GM23248 (cell line): ENCODE measurements at regions not wholly inside any gene's neighbourhood (a gene's known extent, or its start where the extent isn't known, plus 50 kb on each side); places are given as distances from the start of the nearest gene placed in this dataset.

Source experiments
- DNase-seq: peaks from one replicate; pipeline ENCODE4 v3.0.0-alpha.2; 2015
- H2AFZ ChIP-seq: fragments of 200-600 bp; sonication (generic); 2 replicates; pipeline ENCODE4 v1.6.1; 2016; ENCODE audit warnings: antibody characterized with exemption
- H3F3A ChIP-seq: fragments of 200-600 bp; sonication (generic); 2 replicates; pipeline ENCODE4 v1.6.1; 2016; ENCODE audit warnings: mild to moderate bottlenecking, antibody characterized with exemption, mixed run types; ENCODE audit not compliant: insufficient read depth
- H3K27ac ChIP-seq: fragments of 200-600 bp; sonication (generic); 2 replicates; pipeline ENCODE4 v1.5.1; 2016; ENCODE audit warnings: mild to moderate bottlenecking
- H3K27me3 ChIP-seq: fragments of 200-600 bp; sonication (generic); replicated peaks from 2 replicates; pipeline ENCODE4 v1.6.1; 2016; ENCODE audit warnings: mild to moderate bottlenecking; ENCODE audit not compliant: insufficient read depth
- H3K36me3 ChIP-seq: fragments of 200-600 bp; sonication (generic); 2 replicates; pipeline ENCODE4 v1.6.1; 2016; ENCODE audit warnings: low read depth, mild to moderate bottlenecking
- H3K4me1 ChIP-seq: fragments of 200-600 bp; sonication (generic); 2 replicates; pipeline ENCODE4 v1.6.1; 2016; ENCODE audit warnings: mild to moderate bottlenecking; ENCODE audit not compliant: insufficient read depth
- H3K4me2 ChIP-seq: fragments of 200-600 bp; sonication (generic); one replicate; pipeline ENCODE4 v1.6.1; 2016; ENCODE audit warnings: mild to moderate bottlenecking; ENCODE audit not compliant: unreplicated experiment
- H3K4me3 ChIP-seq: fragments of 200-600 bp; sonication (generic); 2 replicates; pipeline ENCODE4 v1.5.1; 2016; ENCODE audit warnings: mild to moderate bottlenecking
- H3K79me2 ChIP-seq: fragments of 200-600 bp; sonication (generic); 2 replicates; pipeline ENCODE4 v1.6.1; 2016; ENCODE audit warnings: mild to moderate bottlenecking; ENCODE audit not compliant: insufficient read depth
- H3K9ac ChIP-seq: fragments of 200-600 bp; sonication (generic); 2 replicates; pipeline ENCODE4 v1.6.1; 2016; ENCODE audit warnings: mild to moderate bottlenecking
- H3K9me2 ChIP-seq: fragments of 200-600 bp; sonication (generic); 2 replicates; pipeline ENCODE4 v1.6.1; 2016; ENCODE audit warnings: mixed run types, mild to moderate bottlenecking, moderate library complexity; ENCODE audit not compliant: insufficient read depth
- H3K9me3 ChIP-seq: fragments of 200-600 bp; sonication (generic); one replicate; pipeline ENCODE4 v1.6.1; 2017; ENCODE audit warnings: low read depth
- H4K20me1 ChIP-seq: fragments of 200-600 bp; sonication (generic); 2 replicates; pipeline ENCODE4 v1.6.0; 2016; ENCODE audit not compliant: insufficient read depth
- EZH2 ChIP-seq: fragments of 200-600 bp; sonication (generic); IDR thresholded peaks from 2 replicates; pipeline ENCODE4 v1.6.1; 2018; ENCODE audit warnings: antibody characterized with exemption, mild to moderate bottlenecking; ENCODE audit not compliant: insufficient read depth, poor library complexity, severe bottlenecking
- EZH2phosphoT487 ChIP-seq: fragments of 200-600 bp; sonication (generic); IDR thresholded peaks from 2 replicates; pipeline ENCODE4 v1.6.1; 2018; ENCODE audit warnings: antibody characterized with exemption, moderate library complexity, mild to moderate bottlenecking, low read depth; ENCODE audit not compliant: insufficient read depth
- WGBS, 2 experiments: methylation state at CpG; one replicate each; pipeline ENCODE4 v1.1.6; 2015 to 2017; ENCODE audit warnings: low lambda C conversion rate in 2 of 2, low coverage in 1 of 2; ENCODE audit errors: missing lambda C conversion rate in 2 of 2; 5-methylcytosine and 5-hydroxymethylcytosine counted together
- in situ Hi-C: fragments of 300-500 bp; cut with MboI; formaldehyde crosslinking; loops from 2 replicates; pipeline ENCODE4 v1.15.0; 2020

DNA sequence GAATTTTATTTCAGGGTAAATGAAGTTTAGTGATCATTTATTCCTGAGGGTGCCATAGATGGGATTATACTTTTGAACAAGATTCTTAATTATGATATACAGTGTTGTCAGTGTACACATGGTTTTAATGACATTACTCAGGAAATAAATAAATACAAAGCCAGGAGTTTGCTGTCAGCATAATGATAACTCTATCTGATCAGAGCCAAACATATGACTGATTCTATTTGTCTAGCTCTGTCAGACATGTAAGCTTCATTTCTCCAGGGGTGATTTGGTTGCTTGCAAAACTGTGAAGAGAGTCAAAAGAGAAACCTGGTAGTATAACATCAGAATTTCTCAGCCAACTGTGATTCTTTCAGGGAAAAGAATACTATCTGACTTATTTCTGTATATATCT is 1425.8 kb upstream of the C9orf72 start:
- H3K36me3 ChIP-seq, result no peaks in the 10 kb centered on the region
- H3K4me2 ChIP-seq, result no peak overlapping the region
- H3K9me2 ChIP-seq, result no peaks in the 10 kb centered on the region
- H3K4me3 ChIP-seq, result no peak overlapping the region
- no peaks in the 10 kb centered on the region for H3K27me3 ChIP-seq
- H3F3A ChIP-seq, result no peaks in the 10 kb centered on the region
- H4K20me1 ChIP-seq, result no peaks in the 10 kb centered on the region
- TF ChIP-seq EZH2, result no peak
- TF ChIP-seq EZH2phosphoT487, result no peak
- no peaks in the 10 kb centered on the region for H3K4me1 ChIP-seq
- no peak for DNase-seq
- no peak overlapping the region for H3K9ac ChIP-seq
- no peak overlapping the region for H2AFZ ChIP-seq
- H3K79me2 ChIP-seq, result no peaks in the 10 kb centered on the region
- in situ Hi-C loops, result no loop called here
- no peaks in the 10 kb centered on the region for H3K9me3 ChIP-seq
- no peak overlapping the region for H3K27ac ChIP-seq

DNA sequence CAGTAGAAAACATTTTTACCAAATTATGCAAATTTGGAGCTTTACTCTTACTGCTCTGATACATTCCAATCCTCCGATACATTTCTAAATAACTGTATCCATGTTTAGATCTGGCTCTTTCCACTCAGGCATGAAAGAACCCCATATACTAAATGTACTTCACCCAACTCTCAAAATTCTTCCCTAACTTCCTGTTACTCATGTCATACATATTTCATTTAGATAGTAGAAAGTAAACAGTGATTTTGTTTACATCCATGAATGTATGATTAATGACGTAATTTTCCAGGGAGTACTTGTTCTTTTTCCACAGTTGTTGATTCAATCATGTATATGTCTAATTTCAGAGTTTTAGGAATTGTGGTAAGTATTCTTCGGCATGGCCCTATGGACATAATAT is 1426.5 kb upstream of the C9orf72 start:
- no peaks in the 10 kb centered on the region for H3K9me2 ChIP-seq
- WGBS, 2 experiments, result 6 to 8% methylated on average over 3 of the region's 3 CpGs
- H3F3A ChIP-seq, result no peaks in the 10 kb centered on the region
- H3K9me3 ChIP-seq, result no peaks in the 10 kb centered on the region
- no peak overlapping the region for H3K4me3 ChIP-seq
- H2AFZ ChIP-seq, result no peak overlapping the region
- H3K27me3 ChIP-seq, result no peaks in the 10 kb centered on the region
- no peak overlapping the region for H3K4me2 ChIP-seq
- no peak for DNase-seq
- H3K9ac ChIP-seq, result no peak overlapping the region
- no peaks in the 10 kb centered on the region for H3K36me3 ChIP-seq
- no peaks in the 10 kb centered on the region for H4K20me1 ChIP-seq
- no peaks in the 10 kb centered on the region for H3K79me2 ChIP-seq
- in situ Hi-C loops, result no loop called here
- TF ChIP-seq EZH2, result no peak
- H3K4me1 ChIP-seq, result no peaks in the 10 kb centered on the region
- H3K27ac ChIP-seq, result no peak overlapping the region

DNA sequence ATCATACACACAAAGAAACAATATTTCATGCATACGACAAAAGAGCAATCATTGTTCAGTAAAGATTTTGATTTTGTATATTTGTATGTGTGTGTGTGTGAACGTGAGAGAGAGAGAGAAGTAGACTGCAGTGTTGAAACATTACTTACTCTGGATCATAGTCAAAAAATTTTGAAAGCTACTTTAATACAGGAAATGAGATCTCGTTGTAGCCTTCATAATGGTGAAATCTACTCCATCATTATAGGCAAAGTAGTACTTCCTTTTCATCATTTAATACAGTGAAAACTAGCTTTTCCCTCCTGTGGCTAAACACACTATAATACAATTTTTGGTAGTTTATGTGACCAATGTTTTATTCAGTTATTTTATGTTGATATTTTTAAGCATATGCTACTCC is 1427.7 kb upstream of the C9orf72 start:
- Histone ChIP-seq H3K36me3 (no peaks in the 10 kb centered on the region), H3F3A (no peaks in the 10 kb centered on the region), H3K27ac (no peak overlapping the region), H4K20me1 (no peaks in the 10 kb centered on the region), H3K4me1 (no peaks in the 10 kb centered on the region), H3K4me3 (no peak overlapping the region), H3K79me2 (no peaks in the 10 kb centered on the region), H3K9ac (no peak overlapping the region), H3K9me2 (no peaks in the 10 kb centered on the region), H2AFZ (no peak overlapping the region), H3K27me3 (no peaks in the 10 kb centered on the region), H3K9me3 (no peaks in the 10 kb centered on the region), H3K4me2 (no peak overlapping the region)
- DNase-seq, result no peak
- TF ChIP-seq EZH2phosphoT487, result no peak
- TF ChIP-seq EZH2, result no peak
- in situ Hi-C loops, result no loop called here
- WGBS, 2 experiments, result 14 to 19% methylated on average over 3 of the region's 3 CpGs

DNA sequence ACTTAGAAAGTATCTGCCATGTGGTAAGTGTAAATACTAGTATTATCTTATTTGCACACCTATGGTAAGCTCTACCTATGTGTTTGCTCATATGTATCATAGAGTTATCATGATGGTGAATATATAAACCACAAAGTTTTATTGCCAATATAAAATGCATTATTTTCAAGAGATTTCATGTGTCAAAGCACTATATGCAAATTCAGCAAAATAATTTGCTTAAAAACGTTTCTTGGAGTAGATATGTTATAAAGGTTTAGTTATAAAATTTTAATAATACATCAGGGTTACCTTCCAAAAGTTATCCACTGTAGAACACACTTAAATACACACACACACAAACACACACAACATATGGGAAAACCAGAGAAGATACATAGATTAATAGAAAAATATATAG is 1431.7 kb upstream of the C9orf72 start:
- Histone ChIP-seq H3K36me3 (no peaks in the 10 kb centered on the region), H3F3A (no peaks in the 10 kb centered on the region), H3K4me2 (no peak overlapping the region), H3K27ac (no peak overlapping the region), H3K9me3 (no peaks in the 10 kb centered on the region), H3K4me3 (no peak overlapping the region), H3K4me1 (no peaks in the 10 kb centered on the region), H3K9ac (no peak overlapping the region), H3K9me2 (no peaks in the 10 kb centered on the region), H3K79me2 (no peaks in the 10 kb centered on the region), H2AFZ (no peak overlapping the region), H4K20me1 (no peaks in the 10 kb centered on the region), H3K27me3 (no peaks in the 10 kb centered on the region)
- DNase-seq, result no peak
- TF ChIP-seq EZH2phosphoT487 (no peak), EZH2 (no peak)
- 0 to 2% methylated on average over 1 of the region's 1 CpG for WGBS, 2 experiments
- in situ Hi-C loops, result no loop called here

DNA sequence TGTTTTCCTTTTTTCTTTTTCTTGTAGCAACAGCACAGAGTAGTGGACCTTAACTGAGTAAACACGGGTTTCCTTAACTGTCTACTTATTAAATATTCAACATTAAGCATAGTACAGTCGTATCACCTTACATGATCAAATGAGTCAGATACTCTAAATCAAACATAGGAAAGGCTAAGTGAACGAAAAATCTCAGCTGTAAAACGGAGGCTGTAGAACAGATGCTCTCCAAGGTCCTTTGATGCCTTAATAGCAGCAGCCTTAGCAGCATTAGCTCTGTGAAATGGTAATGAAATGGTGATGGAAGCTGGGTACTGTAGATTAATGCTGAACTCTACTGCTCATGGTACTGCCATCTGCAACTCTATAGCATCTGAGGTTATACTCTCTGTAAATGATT is 1433.3 kb upstream of the C9orf72 start:
- Histone ChIP-seq H4K20me1 (no peaks in the 10 kb centered on the region), H3K9ac (no peak overlapping the region), H3K27ac (no peak overlapping the region), H3K36me3 (no peaks in the 10 kb centered on the region), H3K4me3 (no peak overlapping the region), H3K9me3 (no peaks in the 10 kb centered on the region), H3K79me2 (no peaks in the 10 kb centered on the region), H2AFZ (no peak overlapping the region), H3K27me3 (no peaks in the 10 kb centered on the region), H3K4me2 (no peak overlapping the region), H3F3A (no peaks in the 10 kb centered on the region), H3K9me2 (no peaks in the 10 kb centered on the region), H3K4me1 (no peaks in the 10 kb centered on the region)
- WGBS, 2 experiments, result 9 to 14% methylated on average over 4 of the region's 4 CpGs
- DNase-seq, result no peak
- TF ChIP-seq EZH2phosphoT487, result no peak
- in situ Hi-C loops, result no loop called here
